ENCODE measurements at regions not wholly inside any gene's neighbourhood (a gene's known extent, or its start where the extent isn't known, plus 50 kb on each side); places are given as distances from the start of the nearest gene placed in this dataset.

DNA sequence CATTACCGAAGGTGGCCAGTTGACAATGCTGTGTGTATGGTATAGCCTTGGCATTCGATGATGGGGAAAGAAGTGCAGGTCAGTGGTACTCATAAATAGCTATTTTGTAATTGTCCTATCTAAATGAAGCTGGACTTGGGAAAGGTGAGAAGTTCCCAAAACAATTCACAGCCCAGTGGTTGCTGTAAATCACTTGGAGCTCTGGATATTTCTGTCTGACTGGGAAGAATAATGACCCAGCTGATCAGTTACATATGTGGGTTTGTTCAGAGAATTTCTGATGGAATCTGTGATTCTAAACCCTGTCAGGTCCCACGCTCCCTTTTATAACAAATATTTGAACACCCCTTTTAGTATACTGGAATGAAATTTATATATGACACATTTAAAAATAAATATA, 133.9 kb upstream of the PFN2 start:
- no peak overlapping the region for H3K4me3 ChIP-seq
- H3K36me3 ChIP-seq (ENCODE audit: low read depth) = no peaks in the 10 kb centered on the region
- no peaks in the 10 kb centered on the region for H3K27me3 ChIP-seq (replicated peaks; ENCODE audit: insufficient read depth)
- no peaks in the 10 kb centered on the region for H3K9me2 ChIP-seq (ENCODE audit: insufficient read depth)
- H3F3A ChIP-seq (ENCODE audit: insufficient read depth) = peaks cover 19% of the 10 kb centered on the region
- no peaks in the 10 kb centered on the region for H3K79me2 ChIP-seq (ENCODE audit: insufficient read depth)
- peaks cover 32% of the 10 kb centered on the region for H3K4me1 ChIP-seq (ENCODE audit: insufficient read depth)
- TF ChIP-seq EZH2 (IDR thresholded peaks at IDR 0.05; ENCODE audit: insufficient read depth, poor library complexity, severe bottlenecking) (no peak), EZH2phosphoT487 (IDR thresholded peaks at IDR 0.05; ENCODE audit: insufficient read depth, low read depth) (no peak)
- 69 to 72% methylated on average over 3 of the region's 3 CpGs for WGBS, 2 experiments (ENCODE audit: low coverage in 1 of 2, low lambda C conversion rate in 2 of 2, missing lambda C conversion rate in 2 of 2)
- no peaks in the 10 kb centered on the region for H3K9me3 ChIP-seq (ENCODE audit: low read depth)
- no peak overlapping the region for H3K9ac ChIP-seq
- DNase-seq = no peak
- H3K27ac ChIP-seq = no peak overlapping the region
- H3K4me2 ChIP-seq (ENCODE audit: unreplicated experiment) = no peak overlapping the region
- H2AFZ ChIP-seq = no peak overlapping the region
- in situ Hi-C loops (cut with MboI) = no loop called here
- H4K20me1 ChIP-seq (ENCODE audit: insufficient read depth) = no peaks in the 10 kb centered on the region

DNA sequence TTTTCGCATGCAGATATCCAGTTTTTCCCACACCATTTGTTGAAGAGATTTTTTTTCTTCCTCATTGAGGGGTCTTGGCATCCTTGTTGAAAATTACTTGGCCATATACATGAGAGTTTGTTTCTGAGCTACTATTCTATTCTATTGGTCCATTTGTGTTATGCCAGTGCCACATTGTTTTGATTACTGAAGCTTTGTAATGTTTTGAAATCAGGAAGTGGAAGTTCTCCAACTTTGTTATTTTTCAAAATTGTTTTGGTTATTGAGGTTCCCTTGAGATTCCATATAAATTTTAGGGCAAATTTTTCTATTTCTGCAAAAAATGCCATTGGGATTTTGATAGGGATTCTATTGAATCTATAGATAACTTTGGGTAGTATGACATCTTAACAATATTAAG, 130.3 kb upstream of the PFN2 start:
- Histone ChIP-seq H3K4me2 (ENCODE audit: unreplicated experiment) (no peak overlapping the region), H3K4me3 (no peak overlapping the region), H3K27me3 (replicated peaks; ENCODE audit: insufficient read depth) (no peaks in the 10 kb centered on the region), H3K9me3 (ENCODE audit: low read depth) (no peaks in the 10 kb centered on the region), H3F3A (ENCODE audit: insufficient read depth) (peaks cover 16% of the 10 kb centered on the region), H3K9me2 (ENCODE audit: insufficient read depth) (no peaks in the 10 kb centered on the region), H4K20me1 (ENCODE audit: insufficient read depth) (no peaks in the 10 kb centered on the region), H3K4me1 (ENCODE audit: insufficient read depth) (peaks cover 34% of the 10 kb centered on the region), H3K27ac (no peak overlapping the region), H3K9ac (no peak overlapping the region), H3K79me2 (ENCODE audit: insufficient read depth) (no peaks in the 10 kb centered on the region), H3K36me3 (ENCODE audit: low read depth) (no peaks in the 10 kb centered on the region), H2AFZ (no peak overlapping the region)
- DNase-seq = no peak
- 98 to 100% methylated on average over 1 of the region's 1 CpG for WGBS, 2 experiments (ENCODE audit: low coverage in 1 of 2, low lambda C conversion rate in 2 of 2, missing lambda C conversion rate in 2 of 2)
- in situ Hi-C loops (cut with MboI) = no loop called here
- no peak for TF ChIP-seq EZH2 (IDR thresholded peaks at IDR 0.05; ENCODE audit: insufficient read depth, poor library complexity, severe bottlenecking)
- no peak for TF ChIP-seq EZH2phosphoT487 (IDR thresholded peaks at IDR 0.05; ENCODE audit: insufficient read depth, low read depth)

DNA sequence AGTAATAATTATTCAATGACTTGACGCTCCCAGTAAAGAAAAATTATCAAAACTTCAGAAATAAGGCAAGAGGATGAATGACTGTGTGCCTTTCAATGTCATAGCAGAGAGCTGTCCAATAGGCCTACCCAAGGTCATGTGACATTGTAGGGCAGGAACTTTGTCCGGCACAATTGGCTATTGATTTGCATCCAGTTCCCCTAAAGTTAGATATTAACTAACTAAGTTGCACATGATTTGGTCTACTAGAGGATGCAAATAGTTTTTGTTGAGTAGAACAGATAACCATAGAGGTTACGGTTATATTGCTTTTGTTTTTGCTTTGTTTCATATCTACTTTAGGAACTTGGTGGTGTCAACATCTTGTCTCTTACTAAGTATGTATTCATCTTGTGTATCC, 127.9 kb upstream of the PFN2 start:
- no peaks in the 10 kb centered on the region for H4K20me1 ChIP-seq (ENCODE audit: insufficient read depth)
- H3K27me3 ChIP-seq (replicated peaks; ENCODE audit: insufficient read depth) = no peaks in the 10 kb centered on the region
- H2AFZ ChIP-seq = no peak overlapping the region
- no peak overlapping the region for H3K4me2 ChIP-seq (ENCODE audit: unreplicated experiment)
- peaks cover 15% of the 10 kb centered on the region; the same call in 1 of the 2 replicates for H3F3A ChIP-seq (ENCODE audit: insufficient read depth)
- no peaks in the 10 kb centered on the region for H3K36me3 ChIP-seq (ENCODE audit: low read depth)
- H3K27ac ChIP-seq = no peak overlapping the region
- TF ChIP-seq EZH2 (IDR thresholded peaks at IDR 0.05; ENCODE audit: insufficient read depth, poor library complexity, severe bottlenecking) = no peak
- TF ChIP-seq EZH2phosphoT487 (IDR thresholded peaks at IDR 0.05; ENCODE audit: insufficient read depth, low read depth) = no peak
- WGBS, 2 experiments (ENCODE audit: low coverage in 1 of 2, low lambda C conversion rate in 2 of 2, missing lambda C conversion rate in 2 of 2) = 98 to 99% methylated on average over 3 of the region's 3 CpGs
- H3K4me1 ChIP-seq (ENCODE audit: insufficient read depth) = peaks cover 28% of the 10 kb centered on the region
- no peak overlapping the region for H3K4me3 ChIP-seq
- in situ Hi-C loops (cut with MboI) = no loop called here
- no peak for DNase-seq
- no peaks in the 10 kb centered on the region for H3K9me3 ChIP-seq (ENCODE audit: low read depth)
- H3K79me2 ChIP-seq (ENCODE audit: insufficient read depth) = no peaks in the 10 kb centered on the region
- no peaks in the 10 kb centered on the region for H3K9me2 ChIP-seq (ENCODE audit: insufficient read depth)
- no peak overlapping the region for H3K9ac ChIP-seq

DNA sequence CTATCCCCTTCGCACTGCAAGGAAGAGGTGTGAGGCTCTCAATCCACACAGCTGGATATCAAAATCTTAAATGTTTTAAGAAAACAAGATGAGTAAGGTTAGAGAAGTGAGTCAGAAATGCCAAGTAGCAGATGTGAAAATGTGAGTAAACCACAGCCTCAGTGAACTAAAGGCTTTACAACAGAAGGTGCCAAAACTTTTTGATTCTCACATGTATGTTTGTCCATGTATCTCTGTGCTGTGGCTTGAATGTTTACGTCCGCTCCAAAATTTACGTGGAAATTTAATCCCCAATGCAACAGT, 126.8 kb upstream of the PFN2 start:
- peak; percentile 87 for DNase-seq
- no peak for TF ChIP-seq EZH2phosphoT487 (IDR thresholded peaks at IDR 0.05; ENCODE audit: insufficient read depth, low read depth)
- no peak for TF ChIP-seq EZH2 (IDR thresholded peaks at IDR 0.05; ENCODE audit: insufficient read depth, poor library complexity, severe bottlenecking)
- no peak overlapping the region for H2AFZ ChIP-seq
- H3K4me1 ChIP-seq (ENCODE audit: insufficient read depth) = peaks cover 28% of the 10 kb centered on the region
- in situ Hi-C loops (cut with MboI) = no loop called here
- no peaks in the 10 kb centered on the region for H3K79me2 ChIP-seq (ENCODE audit: insufficient read depth)
- peak overlapping the region; percentile 63 for H3K4me2 ChIP-seq (ENCODE audit: unreplicated experiment)
- H4K20me1 ChIP-seq (ENCODE audit: insufficient read depth) = no peaks in the 10 kb centered on the region
- peak overlapping the region; percentile 33 for H3K27ac ChIP-seq
- WGBS, 2 experiments (ENCODE audit: low coverage in 1 of 2, low lambda C conversion rate in 2 of 2, missing lambda C conversion rate in 2 of 2) = 63 to 66% methylated on average over 4 of the region's 4 CpGs
- no peak overlapping the region for H3K9ac ChIP-seq
- no peaks in the 10 kb centered on the region for H3K27me3 ChIP-seq (replicated peaks; ENCODE audit: insufficient read depth)
- 0 out of 2 replicates have a peak overlapping the region, but pooled peaks have one; percentile 6 for H3K4me3 ChIP-seq
- H3K9me2 ChIP-seq (ENCODE audit: insufficient read depth) = no peaks in the 10 kb centered on the region
- peaks cover 15% of the 10 kb centered on the region; the same call in 1 of the 2 replicates for H3F3A ChIP-seq (ENCODE audit: insufficient read depth)
- no peaks in the 10 kb centered on the region for H3K36me3 ChIP-seq (ENCODE audit: low read depth)
- no peaks in the 10 kb centered on the region for H3K9me3 ChIP-seq (ENCODE audit: low read depth)
